H9 (cell line): ENCODE measurements at regions not wholly inside any gene's neighbourhood (a gene's known extent, or its start where the extent isn't known, plus 50 kb on each side); places are given as distances from the start of the nearest gene placed in this dataset.

Experiments used
- DNase-seq: peaks from one replicate; pipeline ENCODE4 v3.0.0-alpha.2; 2017
- H2AFZ ChIP-seq: one replicate; pipeline ENCODE4 v1.6.1; 2013; ENCODE audit warnings: mild to moderate bottlenecking, low read length, control low read depth, moderate library complexity
- H2AK5ac ChIP-seq: 2 replicates; pipeline ENCODE4 v1.6.1; 2013; ENCODE audit warnings: low read length, control low read depth, mixed read lengths; ENCODE audit not compliant: insufficient read length
- H2BK120ac ChIP-seq: one replicate; pipeline ENCODE4 v1.6.1; 2013; ENCODE audit warnings: low read depth, mild to moderate bottlenecking, low read length, control low read depth, inconsistent platforms; ENCODE audit not compliant: poor library complexity, severe bottlenecking
- H2BK12ac ChIP-seq: 2 replicates; pipeline ENCODE4 v1.6.1; 2013; ENCODE audit warnings: low read length, control low read depth, mixed read lengths, low read depth; ENCODE audit not compliant: insufficient read length
- H2BK15ac ChIP-seq: 2 replicates; pipeline ENCODE4 v1.6.1; 2013; ENCODE audit warnings: low read depth, low read length, control low read depth
- H2BK20ac ChIP-seq: one replicate; pipeline ENCODE4 v1.6.1; 2013; ENCODE audit warnings: low read depth, mild to moderate bottlenecking, low read length, control low read depth, inconsistent platforms; ENCODE audit not compliant: poor library complexity, severe bottlenecking
- H2BK5ac ChIP-seq: 2 replicates; pipeline ENCODE4 v1.6.1; 2013; ENCODE audit warnings: low read length, control low read depth, mixed read lengths; ENCODE audit not compliant: insufficient read length
- H3K14ac ChIP-seq: 2 replicates; pipeline ENCODE4 v1.6.1; 2013; ENCODE audit warnings: low read length, control low read depth; ENCODE audit not compliant: insufficient read depth
- H3K18ac ChIP-seq: 2 replicates; pipeline ENCODE4 v1.6.1; 2013; ENCODE audit warnings: low read depth, mild to moderate bottlenecking, mixed read lengths, low read length, control low read depth; ENCODE audit not compliant: insufficient read length
- H3K23ac ChIP-seq: 2 replicates; pipeline ENCODE4 v1.6.1; 2013; ENCODE audit warnings: low read length, control low read depth, mixed read lengths, low read depth; ENCODE audit not compliant: insufficient read length
- H3K23me2 ChIP-seq: 2 replicates; pipeline ENCODE4 v1.6.1; 2013; ENCODE audit warnings: low read depth, mild to moderate bottlenecking, mixed read lengths, low read length, control low read depth; ENCODE audit not compliant: insufficient read length, poor library complexity, severe bottlenecking
- H3K27ac ChIP-seq: 2 replicates; pipeline ENCODE4 v1.5.1; 2013; ENCODE audit warnings: low read length, control low read depth, mixed read lengths, low read depth; ENCODE audit not compliant: insufficient read length
- H3K27me3 ChIP-seq: 2 replicates; pipeline ENCODE4 v1.6.1; 2013; ENCODE audit warnings: low read length, control low read depth, inconsistent platforms; ENCODE audit not compliant: insufficient read depth
- H3K4ac ChIP-seq: 2 replicates; pipeline ENCODE4 v1.6.1; 2013; ENCODE audit warnings: low read depth, mild to moderate bottlenecking, control low read depth, inconsistent platforms, low read length, moderate library complexity
- H3K4me1 ChIP-seq: 2 replicates; pipeline ENCODE4 v1.6.1; 2013; ENCODE audit warnings: low read length, control low read depth, inconsistent platforms; ENCODE audit not compliant: insufficient read depth
- H3K4me2 ChIP-seq: 2 replicates; pipeline ENCODE4 v1.6.1; 2013; ENCODE audit warnings: low read length, control low read depth, mixed read lengths; ENCODE audit not compliant: insufficient read length, insufficient read depth
- H3K56ac ChIP-seq: 2 replicates; pipeline ENCODE4 v1.6.1; 2013; ENCODE audit warnings: low read depth, mild to moderate bottlenecking, mixed read lengths, low read length, control low read depth; ENCODE audit not compliant: insufficient read length
- H3K79me1 ChIP-seq: 2 replicates; pipeline ENCODE4 v1.6.1; 2013; ENCODE audit warnings: low read depth, mild to moderate bottlenecking, moderate library complexity, low read length, control low read depth, inconsistent platforms; ENCODE audit not compliant: insufficient read depth, poor library complexity, severe bottlenecking
- H3K79me2 ChIP-seq: 2 replicates; pipeline ENCODE4 v1.6.1; 2013; ENCODE audit warnings: low read length, control low read depth, inconsistent platforms; ENCODE audit not compliant: insufficient read depth
- H3K9ac ChIP-seq: 2 replicates; pipeline ENCODE4 v1.6.1; 2013; ENCODE audit warnings: low read length, control low read depth, mixed read lengths; ENCODE audit not compliant: insufficient read length; ENCODE audit errors: extremely low read depth
- H3K9me3 ChIP-seq: one replicate; pipeline ENCODE4 v1.6.1; 2013; ENCODE audit warnings: low read depth, low read length, inconsistent platforms; ENCODE audit not compliant: control insufficient read depth
- H3T11ph ChIP-seq: one replicate; pipeline ENCODE4 v1.6.1; 2013; ENCODE audit warnings: mild to moderate bottlenecking, low read length, control low read depth, inconsistent platforms
- H4K20me1 ChIP-seq: one replicate; pipeline ENCODE4 v1.6.1; 2013; ENCODE audit not compliant: control insufficient read depth, insufficient read length, insufficient read depth
- H4K5ac ChIP-seq: 2 replicates; pipeline ENCODE4 v1.6.1; 2013; ENCODE audit warnings: low read depth, mild to moderate bottlenecking, mixed read lengths, low read length, control low read depth; ENCODE audit not compliant: insufficient read length
- H4K8ac ChIP-seq: replicated peaks from 2 replicates; pipeline ENCODE4 v1.6.1; 2013; ENCODE audit warnings: low read length, control low read depth, mixed read lengths, low read depth; ENCODE audit not compliant: insufficient read length
- H4K91ac ChIP-seq: 2 replicates; pipeline ENCODE4 v1.6.1; 2013; ENCODE audit warnings: low read depth, mild to moderate bottlenecking, moderate library complexity, mixed read lengths, low read length, control low read depth; ENCODE audit not compliant: insufficient read length
- H3K27ac Mint-ChIP-seq, 3 experiments: 2 replicates in 2 of 3; 3 replicates in 1 of 3; pipeline ENCODE4 v1.8.0; 2020 to 2021; ENCODE audit warnings: mixed read lengths in 3 of 3, mild to moderate bottlenecking in 1 of 3, moderate library complexity in 1 of 3
- H3K27me3 Mint-ChIP-seq: 2 replicates; pipeline ENCODE4 v1.8.0; 2021; ENCODE audit warnings: low read depth, mild to moderate bottlenecking, moderate library complexity, mixed read lengths
- H3K36me3 Mint-ChIP-seq, 3 experiments: 2 replicates in 2 of 3; 3 replicates in 1 of 3; pipeline ENCODE4 v1.8.0; 2020 to 2021; ENCODE audit warnings: low read depth in 3 of 3, mixed read lengths in 3 of 3; ENCODE audit not compliant: insufficient read depth in 1 of 3
- H3K4me1 Mint-ChIP-seq, 2 experiments: 2 replicates each; pipeline ENCODE4 v1.8.0; 2020; ENCODE audit warnings: mixed read lengths in 2 of 2
- H3K4me3 Mint-ChIP-seq, 2 experiments: 2 replicates in 1 of 2; 3 replicates in 1 of 2; pipeline ENCODE4 v1.8.0; 2020 to 2021; ENCODE audit warnings: mild to moderate bottlenecking in 2 of 2, mixed read lengths in 2 of 2, moderate library complexity in 1 of 2
- H3K9me3 Mint-ChIP-seq, 2 experiments: 2 replicates in 1 of 2; 3 replicates in 1 of 2; pipeline ENCODE4 v1.8.0; 2020; ENCODE audit warnings: mild to moderate bottlenecking in 2 of 2, mixed read lengths in 2 of 2, moderate library complexity in 1 of 2
- WGBS: extraction: QIAGEN DNeasy Blood & Tissue Kit; methylation state at CpG from one replicate; pipeline ENCODE4 v1.1.7; 2013; ENCODE audit warnings: missing lambda C conversion rate, low lambda C conversion rate, mixed read lengths; ENCODE audit not compliant: insufficient read length; ENCODE audit errors: extremely low coverage; 5-methylcytosine and 5-hydroxymethylcytosine counted together
- TF ChIP-seq, protein P1 (sequence below): fragments of 200-600 bp; sonication (generic); conservative IDR thresholded peaks from 3 replicates; pipeline ENCODE4 v1.8.0; 2021; ENCODE audit warnings: antibody characterized with exemption, mild to moderate bottlenecking

DNA sequence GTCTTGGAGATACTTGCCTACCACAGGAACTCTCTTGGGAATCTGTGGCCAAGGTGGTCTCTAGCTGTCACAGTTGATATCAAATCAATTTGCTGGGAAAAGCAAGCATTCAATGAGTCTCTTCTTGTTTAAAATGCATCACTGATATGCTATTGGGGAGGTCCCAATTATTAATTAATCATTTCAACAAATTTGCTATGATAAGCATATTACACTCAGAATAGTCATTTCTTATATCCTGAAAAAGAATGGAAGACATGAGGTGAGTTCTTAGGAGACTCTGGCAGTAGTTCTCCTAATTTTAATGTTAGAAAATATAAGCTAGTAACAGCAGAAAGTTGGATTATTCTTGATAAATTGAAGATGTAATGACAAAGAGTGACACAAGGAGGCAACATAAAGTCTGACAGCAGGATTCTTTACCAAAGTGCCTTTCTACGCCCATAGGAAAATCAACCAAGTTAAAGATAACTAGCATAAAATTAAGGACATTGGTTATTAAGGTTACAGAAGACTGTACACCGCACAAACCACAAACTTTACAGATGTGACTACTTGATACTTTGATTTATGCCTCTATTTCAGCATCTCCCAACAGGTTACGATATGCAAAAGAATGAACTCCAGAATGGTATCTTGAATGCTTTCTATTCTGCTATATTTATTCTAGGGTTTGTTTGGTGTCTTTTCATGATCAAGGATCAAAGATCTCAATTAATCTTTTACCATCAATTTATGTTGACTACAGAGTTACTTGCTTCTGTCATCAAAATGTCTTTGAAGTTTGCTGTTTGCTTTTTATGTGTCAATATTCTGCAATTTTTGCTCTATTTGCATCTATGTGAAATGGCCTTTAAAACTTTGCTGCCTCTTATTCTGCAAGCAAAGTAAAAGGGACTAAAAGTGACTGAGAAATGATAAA lies 349.6 kb upstream of the CLEC14A start:
- Mint-ChIP-seq H3K4me3 (no peak overlapping the region), H3K27ac (no peak overlapping the region), H3K9me3 (peaks cover 4 to 9% of the 10 kb centered on the region in 2 experiments; a peak in 4 of 5 replicates), H3K4me1 (peaks cover under 1 to 3% of the 10 kb centered on the region in 2 experiments; a peak in 3 of 4 replicates), H3K27me3 (peaks cover 17% of the 10 kb centered on the region; the same call in 1 of the 2 replicates), H3K36me3 (0 out of 7 replicates have a peak, but pooled peaks cover 0 to 4% (median 0%) of the 10 kb centered on the region in 3 experiments)
- no peak overlapping the region for H3K27ac ChIP-seq
- no peak overlapping the region for H3K4me2 ChIP-seq
- H2AFZ ChIP-seq, result no peak overlapping the region
- no peak overlapping the region for H2BK120ac ChIP-seq
- no peaks in the 10 kb centered on the region for H3K79me2 ChIP-seq
- no peak overlapping the region for H3K14ac ChIP-seq
- no peaks in the 10 kb centered on the region for H3K23me2 ChIP-seq
- TF ChIP-seq, protein P1, sequence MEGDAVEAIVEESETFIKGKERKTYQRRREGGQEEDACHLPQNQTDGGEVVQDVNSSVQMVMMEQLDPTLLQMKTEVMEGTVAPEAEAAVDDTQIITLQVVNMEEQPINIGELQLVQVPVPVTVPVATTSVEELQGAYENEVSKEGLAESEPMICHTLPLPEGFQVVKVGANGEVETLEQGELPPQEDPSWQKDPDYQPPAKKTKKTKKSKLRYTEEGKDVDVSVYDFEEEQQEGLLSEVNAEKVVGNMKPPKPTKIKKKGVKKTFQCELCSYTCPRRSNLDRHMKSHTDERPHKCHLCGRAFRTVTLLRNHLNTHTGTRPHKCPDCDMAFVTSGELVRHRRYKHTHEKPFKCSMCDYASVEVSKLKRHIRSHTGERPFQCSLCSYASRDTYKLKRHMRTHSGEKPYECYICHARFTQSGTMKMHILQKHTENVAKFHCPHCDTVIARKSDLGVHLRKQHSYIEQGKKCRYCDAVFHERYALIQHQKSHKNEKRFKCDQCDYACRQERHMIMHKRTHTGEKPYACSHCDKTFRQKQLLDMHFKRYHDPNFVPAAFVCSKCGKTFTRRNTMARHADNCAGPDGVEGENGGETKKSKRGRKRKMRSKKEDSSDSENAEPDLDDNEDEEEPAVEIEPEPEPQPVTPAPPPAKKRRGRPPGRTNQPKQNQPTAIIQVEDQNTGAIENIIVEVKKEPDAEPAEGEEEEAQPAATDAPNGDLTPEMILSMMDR, result peak; percentile 61
- H3K79me1 ChIP-seq, result no peaks in the 10 kb centered on the region
- H2BK5ac ChIP-seq, result no peak overlapping the region
- H3K9ac ChIP-seq, result no peak overlapping the region
- H2AK5ac ChIP-seq, result no peak overlapping the region
- no peak overlapping the region for H2BK12ac ChIP-seq
- H3T11ph ChIP-seq, result no peak overlapping the region
- H3K23ac ChIP-seq, result no peak overlapping the region
- H3K18ac ChIP-seq, result no peak overlapping the region
- H4K5ac ChIP-seq, result no peak overlapping the region
- DNase-seq, result no peak
- no peaks in the 10 kb centered on the region for H3K9me3 ChIP-seq
- H2BK15ac ChIP-seq, result no peak overlapping the region
- no peak overlapping the region for H2BK20ac ChIP-seq
- H3K56ac ChIP-seq, result no peak overlapping the region
- no peak overlapping the region for H4K91ac ChIP-seq
- no peaks in the 10 kb centered on the region for H4K20me1 ChIP-seq
- no peaks in the 10 kb centered on the region for H3K4me1 ChIP-seq
- H3K27me3 ChIP-seq, result no peaks in the 10 kb centered on the region
- no CpG with 5 or more reads among the region's 3 CpGs for WGBS
- H3K4ac ChIP-seq, result no peak overlapping the region
- no peak overlapping the region for H4K8ac ChIP-seq
